ENCODE measurements at regions not wholly inside any gene's neighbourhood (a gene's known extent, or its start where the extent isn't known, plus 50 kb on each side); places are given as distances from the start of the nearest gene placed in this dataset.

DNA sequence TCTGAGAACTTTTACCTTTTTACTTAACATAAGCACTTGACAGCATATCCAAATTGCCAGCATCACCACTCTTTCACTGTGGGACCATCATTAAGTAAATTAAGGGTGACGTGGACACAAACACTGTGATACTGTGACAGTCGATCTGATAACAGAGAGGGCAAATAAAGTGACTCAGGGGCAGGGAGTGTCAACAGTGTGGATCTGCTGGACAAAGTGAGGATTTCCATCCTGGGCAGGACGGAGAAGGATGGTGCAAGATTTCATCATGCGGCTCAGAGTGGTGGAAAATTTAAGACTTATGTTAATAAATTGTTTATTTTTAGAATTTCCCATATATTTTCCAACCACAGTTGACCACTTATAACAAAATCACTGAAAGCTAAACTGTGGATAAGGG lies 60.0 kb upstream of the WDFY2 start:
- Histone ChIP-seq H3K4me1 (replicated peaks in 1 of 4; ENCODE audit: control insufficient read depth in 3 of 4, insufficient read depth in 4 of 4, low read length in 3 of 4) (peaks cover 0 to 11% (median 4%) of the 10 kb centered on the region in 4 experiments; a peak in 2 of 7 replicates), H4K8ac (ENCODE audit: extremely low read depth, insufficient read depth, low read length) (no peak overlapping the region), H4K91ac (replicated peaks; ENCODE audit: insufficient read length, low read length) (no peak overlapping the region), H3K23ac (ENCODE audit: insufficient read length) (no peak overlapping the region), H4K5ac (ENCODE audit: insufficient read length, low read depth, low read length) (no peak overlapping the region), H2AK5ac (ENCODE audit: low read depth, low read length) (no peak overlapping the region), H3K4me3 (ENCODE audit: extremely low read depth in 1 of 4, insufficient read depth in 2 of 4, low read depth in 3 of 4, low read length in 4 of 4) (no peak overlapping the region), H2BK120ac (replicated peaks; ENCODE audit: low read depth, low read length) (no peak overlapping the region), H4K20me1 (replicated peaks in 1 of 2; ENCODE audit: control insufficient read depth in 1 of 2, insufficient read depth in 2 of 2, low read length in 2 of 2) (no peaks in the 10 kb centered on the region), H3K14ac (ENCODE audit: insufficient read length) (no peak overlapping the region), H3K79me2 (ENCODE audit: control insufficient read depth in 1 of 2, insufficient read depth in 2 of 2, low read length in 2 of 2) (no peaks in the 10 kb centered on the region), H3K18ac (ENCODE audit: extremely low read depth, low read length) (no peak overlapping the region; the same call in 1 of the 2 replicates), H3K9me3 (ENCODE audit: insufficient read depth in 2 of 2, low read depth in 1 of 2, low read length in 1 of 2) (no peaks in the 10 kb centered on the region), H3K27ac (ENCODE audit: low read depth, low read length) (no peak overlapping the region), H2BK20ac (ENCODE audit: low read length) (no peak overlapping the region), H2BK5ac (ENCODE audit: low read depth, low read length) (no peak overlapping the region), H3K4me2 (ENCODE audit: insufficient read depth in 1 of 2, low read depth in 2 of 2, low read length in 2 of 2) (no peak overlapping the region), H2AFZ (ENCODE audit: low read length) (no peak overlapping the region), H2BK15ac (ENCODE audit: low read length) (no peak overlapping the region), H3K4ac (replicated peaks; ENCODE audit: insufficient read length, low read depth, low read length) (no peak overlapping the region), H3K27me3 (replicated peaks in 1 of 4; ENCODE audit: control insufficient read depth in 3 of 4, extremely low read depth in 1 of 4, insufficient read depth in 3 of 4, low read length in 3 of 4) (peaks cover 0 to 1% (median 0%) of the 10 kb centered on the region in 4 experiments; a peak in 1 of 7 replicates), H3K36me3 (ENCODE audit: control insufficient read depth in 2 of 4, insufficient read depth in 4 of 4, low read length in 3 of 4) (no peaks in the 10 kb centered on the region), H3K79me1 (ENCODE audit: low read depth, low read length) (no peaks in the 10 kb centered on the region), H3K9ac (replicated peaks in 1 of 4; ENCODE audit: extremely low read depth in 1 of 4, low read depth in 3 of 4, low read length in 3 of 4) (no peak overlapping the region), H3K56ac (replicated peaks; ENCODE audit: insufficient read length, low read depth, low read length) (no peak overlapping the region), H3K23me2 (ENCODE audit: low read depth, low read length) (no peaks in the 10 kb centered on the region), H2BK12ac (ENCODE audit: low read depth, low read length) (peak overlapping the region; percentile 51)
- no peak for FAIRE-seq
- DNase-seq (ENCODE audit: low read depth in 1 of 2, low spot score in 2 of 2): no peak
- TF ChIP-seq TEAD4 (IDR thresholded peaks at IDR 0.05; ENCODE audit: low read depth, low read length): no peak
- no peak for TF ChIP-seq CHD2 (IDR thresholded peaks at IDR 0.05; ENCODE audit: low read length)
- no peak for TF ChIP-seq RXRA (IDR thresholded peaks at IDR 0.05; ENCODE audit: insufficient read depth, low read depth, low read length)
- no peak for TF ChIP-seq NANOG (IDR thresholded peaks at IDR 0.05; ENCODE audit: insufficient read depth, low read depth, low read length, poor library complexity, severe bottlenecking)
- TF ChIP-seq SIX5 (IDR thresholded peaks at IDR 0.05; ENCODE audit: low read depth, low read length): no peak
- no peak for TF ChIP-seq SAP30 (IDR thresholded peaks at IDR 0.05; ENCODE audit: insufficient read depth, insufficient replicate concordance, low read length)
- TF ChIP-seq CTBP2 (IDR thresholded peaks at IDR 0.05; ENCODE audit: borderline replicate concordance, insufficient read depth, insufficient read length, low read length): no peak
- no peak for TF ChIP-seq GABPA (IDR thresholded peaks at IDR 0.05; ENCODE audit: borderline replicate concordance, insufficient read depth, low read length)
- TF ChIP-seq SP2 (IDR thresholded peaks at IDR 0.05; ENCODE audit: low read length): no peak
- ChIA-PET POLR2A (ENCODE audit: partially characterized antibody) (interaction anchor here (0.9 to 1.3 kb wide), 2 partner anchors 18 to 71 kb away, joined by 3 read pairs; no protein-coding TSS in a partner anchor), CTCF (ENCODE audit: partially characterized antibody) (no interaction called here)
- WGBS, 2 experiments (ENCODE audit: extremely low coverage in 1 of 2, insufficient coverage in 1 of 2, insufficient read length in 1 of 2, insufficient replicate concordance in 2 of 2, low coverage in 1 of 2, low lambda C conversion rate in 2 of 2, missing lambda C conversion rate in 1 of 2): 91% methylated on average over 4 of the region's 4 CpGs; no CpG with 5 or more reads in 1 of the 2 experiments

Measured in H1 (cell line).